Type B pancreatic cell (in vitro differentiated cells): ENCODE measurements at regions not wholly inside any gene's neighbourhood (a gene's known extent, or its start where the extent isn't known, plus 50 kb on each side); places are given as distances from the start of the nearest gene placed in this dataset.

Experiments
- DNase-seq: peaks from one replicate; pipeline ENCODE4 v3.0.0; 2021; ENCODE audit warnings: mixed read lengths; ENCODE audit not compliant: unreplicated experiment; ENCODE audit errors: extremely low spot score
- H3K27ac Mint-ChIP-seq: 2 replicates; pipeline ENCODE4 v1.8.0; 2021; ENCODE audit warnings: mild to moderate bottlenecking, mixed read lengths
- H3K27me3 Mint-ChIP-seq: 2 replicates; pipeline ENCODE4 v1.8.0; 2021; ENCODE audit warnings: mixed read lengths
- H3K36me3 Mint-ChIP-seq: 2 replicates; pipeline ENCODE4 v1.8.0; 2021; ENCODE audit warnings: mixed read lengths
- H3K4me1 Mint-ChIP-seq: one replicate; pipeline ENCODE4 v1.8.0; 2021; ENCODE audit warnings: mixed read lengths; ENCODE audit not compliant: unreplicated experiment
- H3K4me3 Mint-ChIP-seq: 2 replicates; pipeline ENCODE4 v1.8.0; 2021; ENCODE audit warnings: mild to moderate bottlenecking, mixed read lengths
- H3K9me3 Mint-ChIP-seq: 2 replicates; pipeline ENCODE4 v1.8.0; 2021; ENCODE audit warnings: mixed read lengths
- TF ChIP-seq, protein P1 (sequence below): fragments of 200-600 bp; sonication (generic); conservative IDR thresholded peaks from 2 replicates; pipeline ENCODE4 v1.5.0; 2021; ENCODE audit warnings: antibody characterized with exemption, mild to moderate bottlenecking

GRCh38 chr13:103315711-103316110 is 249.5 kb upstream of the SLC10A2 start:
- TF ChIP-seq, protein P1, sequence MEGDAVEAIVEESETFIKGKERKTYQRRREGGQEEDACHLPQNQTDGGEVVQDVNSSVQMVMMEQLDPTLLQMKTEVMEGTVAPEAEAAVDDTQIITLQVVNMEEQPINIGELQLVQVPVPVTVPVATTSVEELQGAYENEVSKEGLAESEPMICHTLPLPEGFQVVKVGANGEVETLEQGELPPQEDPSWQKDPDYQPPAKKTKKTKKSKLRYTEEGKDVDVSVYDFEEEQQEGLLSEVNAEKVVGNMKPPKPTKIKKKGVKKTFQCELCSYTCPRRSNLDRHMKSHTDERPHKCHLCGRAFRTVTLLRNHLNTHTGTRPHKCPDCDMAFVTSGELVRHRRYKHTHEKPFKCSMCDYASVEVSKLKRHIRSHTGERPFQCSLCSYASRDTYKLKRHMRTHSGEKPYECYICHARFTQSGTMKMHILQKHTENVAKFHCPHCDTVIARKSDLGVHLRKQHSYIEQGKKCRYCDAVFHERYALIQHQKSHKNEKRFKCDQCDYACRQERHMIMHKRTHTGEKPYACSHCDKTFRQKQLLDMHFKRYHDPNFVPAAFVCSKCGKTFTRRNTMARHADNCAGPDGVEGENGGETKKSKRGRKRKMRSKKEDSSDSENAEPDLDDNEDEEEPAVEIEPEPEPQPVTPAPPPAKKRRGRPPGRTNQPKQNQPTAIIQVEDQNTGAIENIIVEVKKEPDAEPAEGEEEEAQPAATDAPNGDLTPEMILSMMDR, result no peak
- Mint-ChIP-seq H3K27ac (no peak overlapping the region), H3K4me1 (no peaks in the 10 kb centered on the region), H3K36me3 (no peaks in the 10 kb centered on the region), H3K4me3 (no peak overlapping the region), H3K27me3 (no peaks in the 10 kb centered on the region), H3K9me3 (no peaks in the 10 kb centered on the region)
- DNase-seq, result no peak

DNA sequence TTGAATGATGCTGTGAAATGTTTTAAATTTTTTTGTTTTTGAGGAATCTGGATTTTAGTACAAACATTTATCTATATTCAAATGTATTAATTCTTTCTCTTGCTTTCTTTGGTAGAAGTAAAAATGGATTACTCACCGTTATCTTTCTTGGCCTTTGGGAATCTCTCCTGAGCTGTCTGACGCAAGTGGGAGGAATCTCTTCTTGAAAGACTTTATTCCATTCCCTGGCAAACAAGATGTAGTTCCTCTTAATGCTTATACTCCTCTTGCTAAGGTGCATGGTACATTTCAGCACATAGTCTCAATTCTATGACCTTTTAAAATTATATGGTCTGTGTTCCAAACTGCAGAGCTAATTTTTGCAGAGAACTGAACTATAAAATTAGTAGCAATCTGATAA is 246.2 kb upstream of the SLC10A2 start:
- Mint-ChIP-seq H3K9me3 (no peaks in the 10 kb centered on the region), H3K4me1 (no peaks in the 10 kb centered on the region), H3K36me3 (no peaks in the 10 kb centered on the region), H3K27me3 (no peaks in the 10 kb centered on the region), H3K4me3 (no peak overlapping the region), H3K27ac (no peak overlapping the region)
- DNase-seq, result no peak
- TF ChIP-seq, protein P1, result no peak

DNA sequence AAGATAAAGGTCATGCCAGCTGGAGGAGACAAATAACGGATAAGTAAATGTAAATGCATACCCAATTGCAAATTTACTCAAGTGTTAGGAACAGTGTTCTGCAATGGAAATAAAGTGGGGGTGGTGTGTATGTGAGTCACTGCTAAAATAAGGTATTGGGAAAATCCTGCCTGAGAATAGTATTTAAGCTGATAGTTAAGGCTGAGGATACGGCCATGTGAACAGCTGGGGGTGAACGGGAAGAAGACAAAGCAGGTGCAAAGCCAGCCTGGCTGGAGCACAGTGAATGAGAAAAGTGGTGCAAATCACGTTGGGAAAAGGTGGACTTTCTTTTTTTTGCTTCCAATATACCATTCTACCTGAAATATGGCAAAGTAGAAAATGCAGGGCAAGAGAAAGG is 242.4 kb upstream of the SLC10A2 start:
- H3K9me3 Mint-ChIP-seq, result no peaks in the 10 kb centered on the region
- no peaks in the 10 kb centered on the region for H3K36me3 Mint-ChIP-seq
- no peak overlapping the region for H3K27ac Mint-ChIP-seq
- no peak for DNase-seq
- TF ChIP-seq, protein P1, result no peak
- H3K4me3 Mint-ChIP-seq, result no peak overlapping the region
- no peaks in the 10 kb centered on the region for H3K27me3 Mint-ChIP-seq
- peaks cover 4% of the 10 kb centered on the region for H3K4me1 Mint-ChIP-seq

DNA sequence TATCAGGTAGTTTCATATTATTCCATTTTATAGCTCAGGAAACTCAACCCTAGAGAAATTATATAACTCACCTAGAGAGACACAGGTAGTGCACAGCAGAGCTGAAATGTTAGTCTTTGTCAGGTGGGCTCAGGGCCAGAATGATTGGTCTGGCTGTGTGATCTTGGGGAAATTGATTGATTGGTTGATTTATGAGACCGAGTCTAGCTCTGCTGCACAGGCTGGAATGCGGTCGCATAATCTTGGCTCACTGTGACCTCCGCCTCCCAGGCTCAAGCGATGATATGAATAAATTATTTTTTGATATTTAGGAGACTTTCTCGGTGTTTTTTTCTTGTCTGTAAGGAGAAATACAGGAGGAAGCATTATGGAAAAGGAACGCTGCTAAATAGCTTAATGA is 239.9 kb upstream of the SLC10A2 start:
- Mint-ChIP-seq H3K9me3 (no peaks in the 10 kb centered on the region), H3K36me3 (no peaks in the 10 kb centered on the region), H3K4me3 (no peak overlapping the region), H3K4me1 (peaks cover 4% of the 10 kb centered on the region), H3K27me3 (peaks cover 4% of the 10 kb centered on the region), H3K27ac (no peak overlapping the region)
- DNase-seq, result no peak
- TF ChIP-seq, protein P1, result no peak

- peaks cover 4% of the 10 kb centered on the region for H3K27me3 Mint-ChIP-seq
- no peak overlapping the region for H3K4me3 Mint-ChIP-seq
- no peak overlapping the region for H3K27ac Mint-ChIP-seq
- DNase-seq, result no peak
- TF ChIP-seq, protein P1, result no peak
- no peaks in the 10 kb centered on the region for H3K9me3 Mint-ChIP-seq
- peaks cover 4% of the 10 kb centered on the region for H3K4me1 Mint-ChIP-seq
- H3K36me3 Mint-ChIP-seq, result no peaks in the 10 kb centered on the region
Observed at GRCh38 chr13:103303078-103303651, 236.9 kb upstream of the SLC10A2 start.

- no peak for DNase-seq
- Mint-ChIP-seq H3K4me1 (peaks cover 4% of the 10 kb centered on the region), H3K4me3 (no peak overlapping the region), H3K27ac (no peak overlapping the region), H3K27me3 (peaks cover 4% of the 10 kb centered on the region), H3K9me3 (no peaks in the 10 kb centered on the region), H3K36me3 (no peaks in the 10 kb centered on the region)
- TF ChIP-seq, protein P1, result no peak
Observed at GRCh38 chr13:103302676-103303075, 236.5 kb upstream of the SLC10A2 start.
